ENCODE measurements at regions not wholly inside any gene's neighbourhood (a gene's known extent, or its start where the extent isn't known, plus 50 kb on each side); places are given as distances from the start of the nearest gene placed in this dataset.

GRCh38 chr2:234261736-234262135, 211.2 kb downstream of the SPP2 start:
- Histone ChIP-seq H3K36me3 (no peaks in the 10 kb centered on the region), H3K9me3 (no peaks in the 10 kb centered on the region), H3K27me3 (peaks cover 0 to 15% (median 0%) of the 10 kb centered on the region in 4 donors), H3K27ac (replicated peaks in 1 of 4) (no peak overlapping the region), H3K4me3 (no peak overlapping the region), H3K4me1 (no peaks in the 10 kb centered on the region)
- DNase-seq (ENCODE audit: extremely low spot score), result no peak
- intact Hi-C loops (cut with DNase I), result no loop called here
- no peak for TF ChIP-seq POLR2AphosphoS5 (IDR thresholded peaks at IDR 0.05)
- no peak for TF ChIP-seq POLR2A (IDR thresholded peaks at IDR 0.05; ENCODE audit: low read depth)
- TF ChIP-seq EP300 (IDR thresholded peaks at IDR 0.05), result no peak
- TF ChIP-seq CTCF (IDR thresholded peaks at IDR 0.05), result no peak
- WGBS, result 94% methylated on average over 2 of the region's 2 CpGs

GRCh38 chr2:234259440-234259839, 208.9 kb downstream of the SPP2 start:
- no peak for TF ChIP-seq CTCF (IDR thresholded peaks at IDR 0.05)
- TF ChIP-seq EP300 (IDR thresholded peaks at IDR 0.05), result no peak
- TF ChIP-seq POLR2AphosphoS5 (IDR thresholded peaks at IDR 0.05), result no peak
- no peak for TF ChIP-seq POLR2A (IDR thresholded peaks at IDR 0.05; ENCODE audit: low read depth)
- no peak for DNase-seq (ENCODE audit: extremely low spot score)
- H3K4me1 ChIP-seq, result no peaks in the 10 kb centered on the region
- WGBS, result 77% methylated on average over 2 of the region's 2 CpGs
- peaks cover 0 to 18% (median 0%) of the 10 kb centered on the region in 4 donors for H3K27me3 ChIP-seq
- H3K27ac ChIP-seq (replicated peaks in 1 of 4), result no peak overlapping the region
- H3K36me3 ChIP-seq, result no peaks in the 10 kb centered on the region
- intact Hi-C loops (cut with DNase I), result no loop called here
- no peaks in the 10 kb centered on the region for H3K9me3 ChIP-seq
- no peak overlapping the region for H3K4me3 ChIP-seq

- Histone ChIP-seq H3K9me3 (no peaks in the 10 kb centered on the region), H3K27ac (replicated peaks in 1 of 4) (no peak overlapping the region), H3K36me3 (no peaks in the 10 kb centered on the region), H3K4me3 (no peak overlapping the region), H3K27me3 (peaks cover 0 to 18% (median 0%) of the 10 kb centered on the region in 4 donors), H3K4me1 (no peaks in the 10 kb centered on the region)
- no peak for TF ChIP-seq EP300 (IDR thresholded peaks at IDR 0.05)
- no peak for TF ChIP-seq CTCF (IDR thresholded peaks at IDR 0.05)
- TF ChIP-seq POLR2A (IDR thresholded peaks at IDR 0.05; ENCODE audit: low read depth), result no peak
- no peak for TF ChIP-seq POLR2AphosphoS5 (IDR thresholded peaks at IDR 0.05)
- intact Hi-C loops (cut with DNase I), result no loop called here
- 89% methylated on average over 4 of the region's 5 CpGs for WGBS
- DNase-seq (ENCODE audit: extremely low spot score), result no peak
These were observed 208.2 kb downstream of the SPP2 start for GRCh38 chr2:234258562-234259141.

- Histone ChIP-seq H3K4me3 (no peak overlapping the region), H3K36me3 (no peaks in the 10 kb centered on the region), H3K9me3 (no peaks in the 10 kb centered on the region), H3K27me3 (peaks cover 0 to 21% (median 0%) of the 10 kb centered on the region in 4 donors), H3K27ac (replicated peaks in 1 of 4) (no peak overlapping the region), H3K4me1 (no peaks in the 10 kb centered on the region)
- DNase-seq (ENCODE audit: extremely low spot score), result no peak
- peak in 1 of 3 experiments; percentile 14 for TF ChIP-seq CTCF (IDR thresholded peaks at IDR 0.05)
- peak in 1 of 2 donors; percentile 14 for TF ChIP-seq POLR2AphosphoS5 (IDR thresholded peaks at IDR 0.05)
- no peak for TF ChIP-seq POLR2A (IDR thresholded peaks at IDR 0.05; ENCODE audit: low read depth)
- TF ChIP-seq EP300 (IDR thresholded peaks at IDR 0.05), result no peak
- intact Hi-C loops (cut with DNase I), result no loop called here
- WGBS, result 45% methylated on average over 10 of the region's 10 CpGs
These were observed 207.5 kb downstream of the SPP2 start for GRCh38 chr2:234257859-234258561.

Measured in esophagus muscularis mucosa (tissue), 4 donors.